Brain microvascular endothelial cell (primary cell): ENCODE measurements at regions not wholly inside any gene's neighbourhood (a gene's known extent, or its start where the extent isn't known, plus 50 kb on each side); places are given as distances from the start of the nearest gene placed in this dataset.

Experiments
- DNase-seq: peaks from one replicate; pipeline ENCODE4 v3.0.0-alpha.2; 2020
- H3K27ac ChIP-seq: fragments of 250-450 bp; sonication (Bioruptor Pico); 2 replicates; pipeline ENCODE4 v1.5.1; 2020; ENCODE audit warnings: mild to moderate bottlenecking, moderate library complexity
- H3K27me3 ChIP-seq: fragments of 250-450 bp; sonication (Bioruptor Pico); replicated peaks from 2 replicates; pipeline ENCODE4 v1.5.1; 2020; ENCODE audit warnings: mild to moderate bottlenecking
- H3K36me3 ChIP-seq: fragments of 250-450 bp; sonication (Bioruptor Pico); replicated peaks from 2 replicates; pipeline ENCODE4 v1.5.1; 2020; ENCODE audit warnings: mild to moderate bottlenecking
- H3K4me3 ChIP-seq: 2 replicates; pipeline ENCODE4 v1.5.1; 2011; ENCODE audit warnings: low read depth, mild to moderate bottlenecking, control low read depth, low read length, moderate library complexity
- CTCF ChIP-seq: IDR thresholded peaks from 2 replicates; pipeline ENCODE4 v1.5.1; 2011; ENCODE audit warnings: low read depth, mild to moderate bottlenecking, moderate library complexity, low read length, control low read depth, inconsistent platforms; ENCODE audit errors: missing control alignments
- in situ Hi-C: cut with HindIII; loops from 2 replicates; pipeline ENCODE4 v1.10.0; 2017; ENCODE audit warnings: low sequenced_read_pairs, low pct_ligation_motif_present

GRCh38 chr5:56447656-56448055, 214.5 kb upstream of the ANKRD55 start:
- no peak overlapping the region for H3K27ac ChIP-seq
- no peaks in the 10 kb centered on the region for H3K36me3 ChIP-seq
- in situ Hi-C loops, result no loop called here
- no peak for TF ChIP-seq CTCF
- DNase-seq, result no peak
- no peak overlapping the region for H3K4me3 ChIP-seq
- H3K27me3 ChIP-seq, result no peaks in the 10 kb centered on the region

GRCh38 chr5:56447232-56447631, 214.1 kb upstream of the ANKRD55 start:
- Histone ChIP-seq H3K27ac (no peak overlapping the region), H3K4me3 (no peak overlapping the region), H3K36me3 (no peaks in the 10 kb centered on the region), H3K27me3 (no peaks in the 10 kb centered on the region)
- in situ Hi-C loops, result no loop called here
- TF ChIP-seq CTCF, result no peak
- no peak for DNase-seq

- Histone ChIP-seq H3K4me3 (no peak overlapping the region), H3K36me3 (no peaks in the 10 kb centered on the region), H3K27me3 (no peaks in the 10 kb centered on the region), H3K27ac (no peak overlapping the region)
- in situ Hi-C loops, result no loop called here
- no peak for DNase-seq
- TF ChIP-seq CTCF, result no peak
Measured at GRCh38 chr5:56446728-56447127, 213.6 kb upstream of the ANKRD55 start.

GRCh38 chr5:56443826-56444225, 210.7 kb upstream of the ANKRD55 start:
- Histone ChIP-seq H3K27ac (no peak overlapping the region), H3K27me3 (no peaks in the 10 kb centered on the region), H3K4me3 (no peak overlapping the region), H3K36me3 (no peaks in the 10 kb centered on the region)
- TF ChIP-seq CTCF, result no peak
- DNase-seq, result no peak
- in situ Hi-C loops, result no loop called here

GRCh38 chr5:56440871-56441740, 208.0 kb upstream of the ANKRD55 start:
- no peaks in the 10 kb centered on the region for H3K27me3 ChIP-seq
- in situ Hi-C loops, result no loop called here
- H3K36me3 ChIP-seq, result no peaks in the 10 kb centered on the region
- no peak overlapping the region for H3K4me3 ChIP-seq
- no peak for TF ChIP-seq CTCF
- DNase-seq, result peak; percentile 68
- no peak overlapping the region for H3K27ac ChIP-seq

GRCh38 chr5:56434986-56435385, 201.9 kb upstream of the ANKRD55 start:
- DNase-seq, result no peak
- in situ Hi-C loops, result no loop called here
- H3K4me3 ChIP-seq, result no peak overlapping the region
- no peaks in the 10 kb centered on the region for H3K36me3 ChIP-seq
- no peaks in the 10 kb centered on the region for H3K27me3 ChIP-seq
- TF ChIP-seq CTCF, result no peak
- H3K27ac ChIP-seq, result no peak overlapping the region
